HCT116 (cell line): ENCODE measurements at regions not wholly inside any gene's neighbourhood (a gene's known extent, or its start where the extent isn't known, plus 50 kb on each side); places are given as distances from the start of the nearest gene placed in this dataset.

ENCODE experiments used
- ATAC-seq: fragments of 200-7000 bp; cut with Tn5 transposase; 2 replicates; pipeline ENCODE4 v1.9.1; 2020; ENCODE audit warnings: mild to moderate bottlenecking, moderate library complexity
- BruUV-seq: library from RNA; stranded (reverse); fragments of 400-500 nt; replicated peaks from 2 replicates; lab custom pipeline; 2021; lab: Mats Ljungman, UMichigan
- CTCF ChIA-PET: fragments of 300-600 bp; sonication (Branson Sonifier 250); formaldehyde crosslinking; loops from one replicate; lab custom pipeline; 2021; ENCODE audit warnings: antibody characterized with exemption; lab: Charles Lee
- POLR2A ChIA-PET: fragments of 300-600, 350-600 bp; sonication (Branson Sonifier 250); formaldehyde crosslinking; loops from one replicate; lab custom pipeline; 2021; ENCODE audit warnings: antibody characterized with exemption; lab: Charles Lee
- RAD21 ChIA-PET, 2 experiments: fragments of 300-600 bp; sonication (Branson Sonifier 250); formaldehyde crosslinking; loops; one replicate each; lab custom pipeline; 2023; ENCODE audit warnings: low total read pairs in 2 of 2; ENCODE audit not compliant: uncharacterized antibody in 2 of 2, unreplicated experiment in 2 of 2, low non-redundant PET in 1 of 2; lab: Charles Lee
- DNase-seq: peaks from one replicate; pipeline ENCODE4 v3.0.0-alpha.2; 2010; ENCODE audit warnings: low read depth, low spot score
- H2AFZ ChIP-seq: fragments of 200-600 bp; shearing (Covaris generic), sonication (generic); 2 replicates; pipeline ENCODE4 v1.6.1; 2017; ENCODE audit warnings: low read depth, mixed run types, mixed read lengths, antibody characterized with exemption, low read length; ENCODE audit not compliant: poor library complexity, severe bottlenecking
- H3K27ac ChIP-seq: 2 replicates; pipeline ENCODE4 v1.5.1; 2012; ENCODE audit warnings: low read depth, low read length
- H3K27me3 ChIP-seq: fragments of 200-600 bp; sonication (generic); 2 replicates; pipeline ENCODE4 v1.6.1; 2016; ENCODE audit warnings: mixed run types, low read length, mixed read lengths; ENCODE audit not compliant: insufficient read depth
- H3K36me3 ChIP-seq, 2 experiments: fragments of 200-500 bp in 1 of 2; fragments of 200-600 bp in 1 of 2; sonication (Bioruptor generic) in 1 of 2; sonication (generic) in 1 of 2; 2 replicates each; pipeline versions ENCODE4 v1.5.1 to v1.6.1; 2014 to 2016; ENCODE audit warnings: low read length in 2 of 2, inconsistent platforms in 1 of 2, mixed read lengths in 1 of 2, mixed run types in 1 of 2; ENCODE audit not compliant: insufficient read depth in 2 of 2, control insufficient read depth in 1 of 2
- H3K4me1 ChIP-seq, 2 experiments: fragments of 200-600 bp in 1 of 2; sonication (generic) in 1 of 2; 2 replicates each; pipeline versions ENCODE4 v1.5.1 to v1.6.1; 2012 to 2017; ENCODE audit warnings: low read length in 2 of 2, inconsistent platforms in 1 of 2, mild to moderate bottlenecking in 1 of 2, mixed read lengths in 1 of 2, mixed run types in 1 of 2, moderate library complexity in 1 of 2; ENCODE audit not compliant: insufficient read depth in 2 of 2, control insufficient read depth in 1 of 2
- H3K4me2 ChIP-seq: fragments of 200-600 bp; sonication (generic); 2 replicates; pipeline ENCODE4 v1.6.1; 2017; ENCODE audit warnings: mixed run types, low read length, mixed read lengths
- H3K4me3 ChIP-seq, 2 experiments: fragments of 200-600 bp in 1 of 2; sonication (generic) in 1 of 2; replicated peaks in 1 of 2; 2 replicates each; pipeline ENCODE4 v1.5.1; 2011 to 2016; ENCODE audit warnings: low read length in 2 of 2, control low read depth in 1 of 2, low read depth in 1 of 2, mild to moderate bottlenecking in 1 of 2, mixed read lengths in 1 of 2, mixed run types in 1 of 2
- H3K79me2 ChIP-seq: fragments of 200-600 bp; sonication (generic); 2 replicates; pipeline ENCODE4 v1.6.1; 2017; ENCODE audit warnings: mild to moderate bottlenecking, mixed run types, low read length, moderate library complexity, mixed read lengths; ENCODE audit not compliant: insufficient read depth
- H3K9ac ChIP-seq: fragments of 200-600 bp; sonication (generic); 2 replicates; pipeline ENCODE4 v1.6.1; 2016; ENCODE audit warnings: low read length, mixed read lengths
- H3K9me2 ChIP-seq: fragments of 200-600 bp; sonication (generic), shearing (Covaris generic); 2 replicates; pipeline ENCODE4 v1.6.1; 2017; ENCODE audit warnings: mixed run types, mild to moderate bottlenecking, moderate library complexity; ENCODE audit not compliant: insufficient read depth
- H3K9me3 ChIP-seq, 2 experiments: fragments of 200-500 bp in 1 of 2; fragments of 200-600 bp in 1 of 2; sonication (Bioruptor generic) in 1 of 2; sonication (generic) in 1 of 2; 2 replicates each; pipeline ENCODE4 v1.6.1; 2014 to 2017; ENCODE audit warnings: low read length in 2 of 2, mixed read lengths in 2 of 2, inconsistent platforms in 1 of 2, low read depth in 1 of 2, mild to moderate bottlenecking in 1 of 2, mixed run types in 1 of 2, moderate library complexity in 1 of 2; ENCODE audit not compliant: control insufficient read depth in 1 of 2, insufficient read depth in 1 of 2
- H4K20me1 ChIP-seq: fragments of 200-600 bp; sonication (generic), shearing (Covaris generic); 2 replicates; pipeline ENCODE4 v1.6.1; 2017; ENCODE audit warnings: mixed run types, mild to moderate bottlenecking, moderate library complexity; ENCODE audit not compliant: insufficient read depth
- EGR1 ChIP-seq: IDR thresholded peaks from 2 replicates; pipeline ENCODE4 v1.6.1; 2012; ENCODE audit warnings: low read depth
- EZH2 ChIP-seq: fragments of 200-600 bp; sonication (generic); IDR thresholded peaks from 2 replicates; pipeline ENCODE4 v1.6.1; 2017; ENCODE audit warnings: antibody characterized with exemption, mixed run types
- JUND ChIP-seq: IDR thresholded peaks from 2 replicates; pipeline ENCODE4 v1.6.1; 2012
- MAX ChIP-seq: IDR thresholded peaks from 2 replicates; pipeline ENCODE4 v1.6.1; 2012
- POLR2A ChIP-seq: IDR thresholded peaks from 2 replicates; pipeline ENCODE4 v1.7.0; 2011; ENCODE audit warnings: borderline replicate concordance; ENCODE audit not compliant: insufficient read depth, insufficient read length; ENCODE audit errors: extremely low read depth
- SIN3A ChIP-seq: IDR thresholded peaks from 2 replicates; pipeline ENCODE4 v1.6.1; 2012; ENCODE audit warnings: low read depth
- SP1 ChIP-seq: IDR thresholded peaks from 2 replicates; pipeline ENCODE4 v1.6.1; 2012; ENCODE audit warnings: low read depth
- YY1 ChIP-seq: IDR thresholded peaks from 2 replicates; pipeline ENCODE4 v1.6.1; 2011; ENCODE audit warnings: low read length, low read depth, moderate library complexity, mild to moderate bottlenecking; ENCODE audit not compliant: insufficient replicate concordance; ENCODE audit errors: extremely low read depth
- ZFX ChIP-seq: fragments of 450-650 bp; IDR thresholded peaks from 2 replicates; pipeline ENCODE4 v1.6.1; 2017
- intact Hi-C: fragments of 100-400 bp; cut with micrococcal nuclease; formaldehyde crosslinking; loops from 2 replicates; pipeline ENCODE4 v1.10.0; 2022
- TF ChIP-seq, protein P1 (sequence below): IDR thresholded peaks from 2 replicates; pipeline ENCODE4 v1.6.1; 2011; ENCODE audit warnings: mild to moderate bottlenecking, low read length, moderate library complexity; ENCODE audit not compliant: insufficient replicate concordance; ENCODE audit errors: extremely low read depth
- TF ChIP-seq, protein P2 (sequence below): IDR thresholded peaks from 2 replicates; pipeline ENCODE4 v1.6.1; 2012; ENCODE audit warnings: low read depth

- TF ChIP-seq SP1 (no peak), YY1 (no peak), EGR1 (no peak), MAX (no peak), JUND (no peak)
- TF ChIP-seq, all 23 proteins: peak for 0
Measured at GRCh38 chr18:78571063-78571785, 408.4 kb upstream of the SALL3 start (continued).

DNA sequence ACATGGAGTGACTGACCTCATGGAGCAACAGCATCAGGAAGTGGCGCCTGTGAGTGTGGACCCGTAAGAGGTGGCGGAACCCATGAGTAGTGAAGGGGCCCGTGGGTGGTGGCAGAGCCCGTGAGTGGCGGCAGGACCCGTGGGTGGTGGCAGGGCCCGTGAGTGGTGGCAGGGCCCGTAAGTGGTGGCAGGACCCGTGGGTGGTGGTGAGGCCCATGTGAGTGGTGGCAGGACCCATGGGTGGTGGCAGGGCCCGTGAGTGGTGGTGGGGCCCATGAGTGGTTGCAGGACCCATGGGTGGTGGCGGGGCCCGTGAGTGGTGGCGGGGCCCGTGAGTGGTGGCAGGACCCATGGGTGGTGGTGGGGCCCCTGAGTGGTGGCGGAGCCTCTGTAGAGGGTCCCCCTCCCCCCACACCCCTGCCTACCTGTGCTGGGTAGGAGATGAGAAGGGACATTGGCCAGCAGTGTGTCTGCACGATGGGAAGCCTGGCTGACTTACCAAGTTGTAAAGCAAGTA, 407.7 kb upstream of the SALL3 start:
- intact Hi-C loops = no loop called here
- no TSS peak for BruUV-seq
- Histone ChIP-seq H3K4me2 (no peak overlapping the region), H3K36me3 (no peaks in the 10 kb centered on the region), H3K4me3 (no peak overlapping the region), H3K79me2 (no peaks in the 10 kb centered on the region), H4K20me1 (no peaks in the 10 kb centered on the region), H2AFZ (no peak overlapping the region), H3K9ac (no peak overlapping the region), H3K4me1 (no peaks in the 10 kb centered on the region), H3K9me3 (no peaks in the 10 kb centered on the region; a peak in 2 of 4 replicates), H3K27ac (no peak overlapping the region), H3K27me3 (no peaks in the 10 kb centered on the region), H3K9me2 (no peaks in the 10 kb centered on the region)
- ATAC-seq = no peak
- ChIA-PET CTCF (no interaction called here), POLR2A (no interaction called here), RAD21 (no interaction called here)
- DNase-seq = no peak
- no peak for TF ChIP-seq EZH2
- TF ChIP-seq SP1 = no peak
- no peak for TF ChIP-seq POLR2A
- no peak for TF ChIP-seq EGR1
- no peak for TF ChIP-seq YY1
- TF ChIP-seq ZFX = no peak
- TF ChIP-seq, protein P1, sequence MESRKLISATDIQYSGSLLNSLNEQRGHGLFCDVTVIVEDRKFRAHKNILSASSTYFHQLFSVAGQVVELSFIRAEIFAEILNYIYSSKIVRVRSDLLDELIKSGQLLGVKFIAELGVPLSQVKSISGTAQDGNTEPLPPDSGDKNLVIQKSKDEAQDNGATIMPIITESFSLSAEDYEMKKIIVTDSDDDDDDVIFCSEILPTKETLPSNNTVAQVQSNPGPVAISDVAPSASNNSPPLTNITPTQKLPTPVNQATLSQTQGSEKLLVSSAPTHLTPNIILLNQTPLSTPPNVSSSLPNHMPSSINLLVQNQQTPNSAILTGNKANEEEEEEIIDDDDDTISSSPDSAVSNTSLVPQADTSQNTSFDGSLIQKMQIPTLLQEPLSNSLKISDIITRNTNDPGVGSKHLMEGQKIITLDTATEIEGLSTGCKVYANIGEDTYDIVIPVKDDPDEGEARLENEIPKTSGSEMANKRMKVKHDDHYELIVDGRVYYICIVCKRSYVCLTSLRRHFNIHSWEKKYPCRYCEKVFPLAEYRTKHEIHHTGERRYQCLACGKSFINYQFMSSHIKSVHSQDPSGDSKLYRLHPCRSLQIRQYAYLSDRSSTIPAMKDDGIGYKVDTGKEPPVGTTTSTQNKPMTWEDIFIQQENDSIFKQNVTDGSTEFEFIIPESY = no peak
- TF ChIP-seq, protein P2, sequence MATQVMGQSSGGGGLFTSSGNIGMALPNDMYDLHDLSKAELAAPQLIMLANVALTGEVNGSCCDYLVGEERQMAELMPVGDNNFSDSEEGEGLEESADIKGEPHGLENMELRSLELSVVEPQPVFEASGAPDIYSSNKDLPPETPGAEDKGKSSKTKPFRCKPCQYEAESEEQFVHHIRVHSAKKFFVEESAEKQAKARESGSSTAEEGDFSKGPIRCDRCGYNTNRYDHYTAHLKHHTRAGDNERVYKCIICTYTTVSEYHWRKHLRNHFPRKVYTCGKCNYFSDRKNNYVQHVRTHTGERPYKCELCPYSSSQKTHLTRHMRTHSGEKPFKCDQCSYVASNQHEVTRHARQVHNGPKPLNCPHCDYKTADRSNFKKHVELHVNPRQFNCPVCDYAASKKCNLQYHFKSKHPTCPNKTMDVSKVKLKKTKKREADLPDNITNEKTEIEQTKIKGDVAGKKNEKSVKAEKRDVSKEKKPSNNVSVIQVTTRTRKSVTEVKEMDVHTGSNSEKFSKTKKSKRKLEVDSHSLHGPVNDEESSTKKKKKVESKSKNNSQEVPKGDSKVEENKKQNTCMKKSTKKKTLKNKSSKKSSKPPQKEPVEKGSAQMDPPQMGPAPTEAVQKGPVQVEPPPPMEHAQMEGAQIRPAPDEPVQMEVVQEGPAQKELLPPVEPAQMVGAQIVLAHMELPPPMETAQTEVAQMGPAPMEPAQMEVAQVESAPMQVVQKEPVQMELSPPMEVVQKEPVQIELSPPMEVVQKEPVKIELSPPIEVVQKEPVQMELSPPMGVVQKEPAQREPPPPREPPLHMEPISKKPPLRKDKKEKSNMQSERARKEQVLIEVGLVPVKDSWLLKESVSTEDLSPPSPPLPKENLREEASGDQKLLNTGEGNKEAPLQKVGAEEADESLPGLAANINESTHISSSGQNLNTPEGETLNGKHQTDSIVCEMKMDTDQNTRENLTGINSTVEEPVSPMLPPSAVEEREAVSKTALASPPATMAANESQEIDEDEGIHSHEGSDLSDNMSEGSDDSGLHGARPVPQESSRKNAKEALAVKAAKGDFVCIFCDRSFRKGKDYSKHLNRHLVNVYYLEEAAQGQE = no peak
- no peak for TF ChIP-seq SIN3A
